ENCODE measurements at regions not wholly inside any gene's neighbourhood (a gene's known extent, or its start where the extent isn't known, plus 50 kb on each side); places are given as distances from the start of the nearest gene placed in this dataset.

DNA sequence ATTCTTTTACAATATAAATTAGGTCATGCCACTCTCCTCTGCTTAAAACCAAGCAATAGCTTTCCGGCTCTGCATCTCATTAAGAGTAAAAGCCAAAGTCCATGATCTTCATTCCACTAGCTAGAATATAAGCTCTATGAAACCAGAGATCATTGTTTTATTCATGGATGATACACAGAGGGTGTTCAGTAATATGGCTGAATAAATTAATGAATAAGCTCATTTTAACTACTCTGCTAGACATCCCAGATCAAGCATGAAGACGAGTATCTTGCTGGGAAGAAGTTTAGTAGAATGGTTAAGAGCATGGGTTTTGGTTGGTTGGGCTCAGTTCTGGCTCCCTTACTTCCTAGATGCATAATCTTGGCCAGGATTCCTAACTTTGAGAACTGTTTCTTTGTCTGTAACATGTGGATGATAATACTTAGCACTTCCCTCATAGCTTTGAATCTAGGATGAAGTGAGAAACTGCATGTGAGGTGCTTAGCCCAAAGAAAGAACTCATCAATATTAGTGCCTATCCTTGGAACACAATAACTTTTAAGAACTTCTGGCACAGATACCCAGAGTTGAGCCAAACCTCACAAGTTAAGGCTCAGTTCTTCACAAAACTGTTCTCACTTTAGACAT lies 106.8 kb downstream of the MSX2 start:
- H3K27me3 ChIP-seq (ENCODE audit: insufficient read depth, low read length) = no peaks in the 10 kb centered on the region
- H3K9ac ChIP-seq (ENCODE audit: low read depth, low read length) = no peak overlapping the region
- no peaks in the 10 kb centered on the region for H3K9me3 ChIP-seq (ENCODE audit: insufficient read depth, low read depth, low read length)
- no peak overlapping the region for H3K4me3 ChIP-seq (ENCODE audit: low read length)
- 85% methylated on average over 2 of the region's 2 CpGs for WGBS
- H3K27ac ChIP-seq (ENCODE audit: low read depth, low read length) = no peak overlapping the region
- H3K36me3 ChIP-seq (ENCODE audit: insufficient read depth, low read length) = no peaks in the 10 kb centered on the region
- H3K4me1 ChIP-seq (ENCODE audit: insufficient read depth, low read length) = no peaks in the 10 kb centered on the region

DNA sequence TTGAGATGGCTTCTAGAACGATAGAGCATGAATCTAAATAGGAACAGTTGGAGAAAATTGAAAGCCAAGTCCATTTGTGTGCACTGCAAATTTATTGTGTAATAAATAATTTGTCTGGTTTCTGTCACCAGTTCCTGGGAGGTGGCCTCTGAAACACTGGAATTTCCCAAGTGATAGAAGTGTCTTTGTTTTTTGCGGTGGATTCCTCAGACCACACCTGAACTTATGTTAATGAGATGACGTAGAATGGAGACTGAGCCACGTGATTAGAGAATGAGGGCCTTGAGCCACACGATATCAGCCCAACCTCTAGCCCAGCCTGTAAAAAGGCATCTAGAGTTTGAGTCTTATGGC lies 105.1 kb downstream of the MSX2 start:
- Histone ChIP-seq H3K9me3 (ENCODE audit: insufficient read depth, low read depth, low read length) (no peaks in the 10 kb centered on the region), H3K36me3 (ENCODE audit: insufficient read depth, low read length) (no peaks in the 10 kb centered on the region), H3K27ac (ENCODE audit: low read depth, low read length) (no peak overlapping the region), H3K9ac (ENCODE audit: low read depth, low read length) (no peak overlapping the region), H3K27me3 (ENCODE audit: insufficient read depth, low read length) (no peaks in the 10 kb centered on the region), H3K4me1 (ENCODE audit: insufficient read depth, low read length) (no peaks in the 10 kb centered on the region), H3K4me3 (ENCODE audit: low read length) (no peak overlapping the region)
- WGBS = 89% methylated on average over 5 of the region's 5 CpGs

DNA sequence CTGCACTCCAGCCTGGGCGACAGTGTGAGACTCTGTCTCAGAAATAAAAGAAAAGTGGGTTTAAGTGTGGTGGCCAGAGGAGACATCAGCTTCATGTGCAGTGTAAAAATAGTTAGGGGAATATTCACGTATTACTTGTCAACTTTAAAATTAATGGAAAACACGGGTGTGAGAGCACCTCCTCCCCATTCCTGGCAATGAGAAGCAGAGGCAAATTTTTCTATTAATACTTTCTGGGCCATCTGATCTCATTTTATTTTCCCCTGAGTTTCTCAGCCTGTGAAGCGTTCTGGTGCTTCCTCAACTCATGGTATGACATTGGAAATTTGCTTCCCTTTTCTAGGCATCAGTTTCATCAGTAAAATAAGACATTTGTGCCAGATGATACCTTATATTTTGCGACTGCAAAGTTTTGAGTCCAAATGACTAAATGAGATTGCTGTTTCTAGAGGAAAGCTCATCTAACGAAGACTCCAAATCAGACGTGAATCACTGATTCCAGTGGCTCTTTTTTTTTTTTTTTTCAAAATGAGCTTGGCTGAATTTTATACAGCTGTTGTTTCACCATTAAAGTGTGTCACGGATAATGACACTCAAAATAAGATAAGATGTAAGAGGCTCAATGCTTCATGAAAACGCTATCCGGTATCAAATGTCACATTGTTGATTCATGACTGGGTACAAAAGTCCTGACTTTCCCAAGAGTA lies 104.6 kb downstream of the MSX2 start:
- Histone ChIP-seq H3K4me3 (ENCODE audit: low read length) (no peak overlapping the region), H3K4me1 (ENCODE audit: insufficient read depth, low read length) (no peaks in the 10 kb centered on the region), H3K9me3 (ENCODE audit: insufficient read depth, low read depth, low read length) (no peaks in the 10 kb centered on the region), H3K27me3 (ENCODE audit: insufficient read depth, low read length) (no peaks in the 10 kb centered on the region), H3K27ac (ENCODE audit: low read depth, low read length) (no peak overlapping the region), H3K36me3 (ENCODE audit: insufficient read depth, low read length) (no peaks in the 10 kb centered on the region), H3K9ac (ENCODE audit: low read depth, low read length) (no peak overlapping the region)
- 95% methylated on average over 10 of the region's 10 CpGs for WGBS

DNA sequence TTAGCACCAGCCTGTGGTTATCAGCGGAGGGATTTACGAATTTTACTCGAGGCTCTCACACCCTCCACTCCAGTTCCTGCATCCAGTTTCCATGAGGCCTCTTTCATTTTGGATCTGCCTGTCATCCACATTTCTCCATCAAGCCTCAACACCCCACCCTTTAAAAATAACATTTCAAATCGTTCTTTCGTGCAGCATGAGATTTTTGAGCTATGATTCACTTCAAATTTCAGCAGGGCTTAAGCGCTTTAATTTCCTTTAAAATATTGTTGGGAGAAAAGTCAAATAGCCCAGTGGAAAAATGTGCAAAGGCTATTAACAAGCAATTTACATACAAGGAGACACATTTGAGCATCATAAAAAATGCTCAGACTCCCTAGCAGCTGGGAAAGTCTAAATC lies 103.2 kb downstream of the MSX2 start:
- Histone ChIP-seq H3K9me3 (ENCODE audit: insufficient read depth, low read depth, low read length) (no peaks in the 10 kb centered on the region), H3K9ac (ENCODE audit: low read depth, low read length) (no peak overlapping the region), H3K4me3 (ENCODE audit: low read length) (no peak overlapping the region), H3K27me3 (ENCODE audit: insufficient read depth, low read length) (no peaks in the 10 kb centered on the region), H3K4me1 (ENCODE audit: insufficient read depth, low read length) (no peaks in the 10 kb centered on the region), H3K27ac (ENCODE audit: low read depth, low read length) (no peak overlapping the region), H3K36me3 (ENCODE audit: insufficient read depth, low read length) (no peaks in the 10 kb centered on the region)
- 93% methylated on average over 6 of the region's 6 CpGs for WGBS

DNA sequence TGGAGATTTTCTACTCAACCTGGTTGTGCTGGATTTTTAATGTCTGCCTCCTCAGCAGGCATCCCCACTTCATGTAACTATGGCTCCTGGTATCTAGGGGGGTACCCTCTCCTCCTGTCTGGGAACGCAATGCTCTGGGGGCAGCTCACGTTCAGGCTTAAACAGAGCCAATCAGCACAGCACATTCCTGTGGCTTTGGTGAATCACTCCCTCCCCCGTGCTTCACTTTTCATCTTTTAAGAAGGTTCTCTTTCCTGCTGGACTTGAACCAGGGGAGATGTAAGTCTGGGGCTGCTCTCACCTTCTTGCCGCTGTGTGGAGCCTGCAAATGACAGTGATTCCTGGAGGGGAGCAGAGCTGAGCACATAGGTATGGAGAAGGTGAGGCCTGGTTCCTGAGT lies 101.2 kb downstream of the MSX2 start:
- H3K36me3 ChIP-seq (ENCODE audit: insufficient read depth, low read length) = no peaks in the 10 kb centered on the region
- H3K4me1 ChIP-seq (ENCODE audit: insufficient read depth, low read length) = no peaks in the 10 kb centered on the region
- no peak overlapping the region for H3K27ac ChIP-seq (ENCODE audit: low read depth, low read length)
- H3K9me3 ChIP-seq (ENCODE audit: insufficient read depth, low read depth, low read length) = no peaks in the 10 kb centered on the region
- no peaks in the 10 kb centered on the region for H3K27me3 ChIP-seq (ENCODE audit: insufficient read depth, low read length)
- no peak overlapping the region for H3K9ac ChIP-seq (ENCODE audit: low read depth, low read length)
- 94% methylated on average over 4 of the region's 4 CpGs for WGBS
- no peak overlapping the region for H3K4me3 ChIP-seq (ENCODE audit: low read length)

DNA sequence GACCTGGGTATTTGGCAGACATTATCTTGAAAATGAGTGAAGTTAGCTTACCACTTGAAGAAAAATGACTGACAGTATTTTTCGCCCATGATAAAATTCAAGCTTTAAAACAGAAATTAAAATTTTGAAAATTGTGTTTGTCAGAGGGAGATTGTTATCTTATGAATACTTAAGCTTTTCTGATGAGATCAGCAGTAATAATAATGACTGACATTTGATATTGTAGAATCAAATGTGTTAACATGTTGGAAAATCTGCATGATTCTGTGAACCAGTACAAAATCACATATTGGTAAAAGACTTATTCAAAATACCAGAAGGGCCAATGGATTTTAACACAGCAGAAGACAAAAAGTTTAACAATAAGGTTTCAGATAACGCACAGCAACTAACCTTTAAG lies 94.0 kb downstream of the MSX2 start:
- H3K36me3 ChIP-seq (ENCODE audit: insufficient read depth, low read length) = no peaks in the 10 kb centered on the region
- H3K4me1 ChIP-seq (ENCODE audit: insufficient read depth, low read length) = no peaks in the 10 kb centered on the region
- H3K9ac ChIP-seq (ENCODE audit: low read depth, low read length) = no peak overlapping the region
- no peak overlapping the region for H3K27ac ChIP-seq (ENCODE audit: low read depth, low read length)
- no peak overlapping the region for H3K4me3 ChIP-seq (ENCODE audit: low read length)
- H3K9me3 ChIP-seq (ENCODE audit: insufficient read depth, low read depth, low read length) = no peaks in the 10 kb centered on the region
- WGBS = 95% methylated on average over 2 of the region's 2 CpGs
- H3K27me3 ChIP-seq (ENCODE audit: insufficient read depth, low read length) = no peaks in the 10 kb centered on the region

DNA sequence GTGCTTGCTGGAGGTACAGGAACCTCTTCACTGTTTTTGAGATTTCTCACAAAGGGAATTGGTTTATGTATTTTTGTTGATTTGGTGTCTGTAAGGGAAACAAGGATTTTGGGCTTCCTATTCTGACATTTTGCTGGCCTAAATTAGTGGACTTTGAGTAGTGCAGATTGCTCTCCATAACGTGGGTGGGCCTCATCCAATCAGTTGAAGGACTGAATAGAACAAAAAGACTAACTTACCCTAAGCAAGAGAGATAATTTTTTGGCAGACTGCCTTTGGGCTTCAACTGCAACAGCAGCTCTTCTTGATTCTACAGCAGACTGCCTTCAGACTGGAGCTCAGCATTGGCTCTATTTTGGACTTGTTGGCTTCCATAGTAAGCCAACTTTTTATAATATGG lies 93.2 kb downstream of the MSX2 start:
- no peaks in the 10 kb centered on the region for H3K27me3 ChIP-seq (ENCODE audit: insufficient read depth, low read length)
- no peaks in the 10 kb centered on the region for H3K4me1 ChIP-seq (ENCODE audit: insufficient read depth, low read length)
- no peak overlapping the region for H3K4me3 ChIP-seq (ENCODE audit: low read length)
- H3K9ac ChIP-seq (ENCODE audit: low read depth, low read length) = no peak overlapping the region
- no peaks in the 10 kb centered on the region for H3K9me3 ChIP-seq (ENCODE audit: insufficient read depth, low read depth, low read length)
- WGBS = 94% methylated on average over 1 of the region's 1 CpG
- no peak overlapping the region for H3K27ac ChIP-seq (ENCODE audit: low read depth, low read length)
- H3K36me3 ChIP-seq (ENCODE audit: insufficient read depth, low read length) = no peaks in the 10 kb centered on the region

DNA sequence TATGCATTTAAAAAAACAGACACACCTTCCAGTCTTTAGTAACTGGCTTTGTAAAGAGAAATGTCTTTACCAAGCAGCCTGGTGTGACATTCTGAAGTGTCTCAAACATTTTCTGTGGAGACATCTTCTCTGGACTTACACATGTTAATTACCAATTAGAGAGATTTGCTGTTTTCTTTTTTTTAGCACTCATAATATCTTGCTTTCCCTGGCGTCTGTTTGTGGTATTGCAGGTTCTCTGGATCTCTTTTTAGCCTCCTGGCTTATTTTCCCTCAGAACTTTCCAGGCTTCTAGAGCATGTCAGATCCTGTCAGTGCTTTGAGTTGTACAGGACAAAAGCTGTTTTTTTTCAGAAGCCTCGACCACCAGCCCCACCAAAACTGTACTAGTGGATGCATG lies 92.5 kb downstream of the MSX2 start:
- H3K9ac ChIP-seq (ENCODE audit: low read depth, low read length) = no peak overlapping the region
- H3K4me1 ChIP-seq (ENCODE audit: insufficient read depth, low read length) = no peaks in the 10 kb centered on the region
- no peak overlapping the region for H3K4me3 ChIP-seq (ENCODE audit: low read length)
- H3K9me3 ChIP-seq (ENCODE audit: insufficient read depth, low read depth, low read length) = no peaks in the 10 kb centered on the region
- no peaks in the 10 kb centered on the region for H3K27me3 ChIP-seq (ENCODE audit: insufficient read depth, low read length)
- H3K36me3 ChIP-seq (ENCODE audit: insufficient read depth, low read length) = no peaks in the 10 kb centered on the region
- WGBS = 47% methylated on average over 2 of the region's 2 CpGs
- H3K27ac ChIP-seq (ENCODE audit: low read depth, low read length) = no peak overlapping the region

DNA sequence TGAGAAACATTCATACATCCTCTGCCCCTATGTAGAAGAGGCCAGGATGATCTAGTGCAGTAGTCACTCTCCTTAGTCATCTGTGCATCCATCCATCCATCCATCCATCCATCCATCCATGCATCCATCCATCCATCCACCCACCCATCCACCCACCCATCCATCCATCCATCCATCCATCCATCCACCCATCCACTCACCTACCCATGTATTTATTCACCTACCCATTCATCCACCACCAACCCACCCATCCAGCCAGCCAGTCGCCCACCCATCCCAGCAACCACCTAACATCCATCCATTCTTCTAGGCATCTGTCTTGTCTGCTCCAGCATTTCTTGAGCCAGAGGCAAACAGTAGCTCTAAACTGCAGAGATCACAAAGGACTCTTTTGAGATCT lies 87.1 kb downstream of the MSX2 start:
- Histone ChIP-seq H3K9ac (ENCODE audit: low read depth, low read length) (no peak overlapping the region), H3K4me3 (ENCODE audit: low read length) (no peak overlapping the region), H3K9me3 (ENCODE audit: insufficient read depth, low read depth, low read length) (no peaks in the 10 kb centered on the region), H3K27ac (ENCODE audit: low read depth, low read length) (no peak overlapping the region), H3K36me3 (ENCODE audit: insufficient read depth, low read length) (no peaks in the 10 kb centered on the region), H3K4me1 (ENCODE audit: insufficient read depth, low read length) (peaks cover 4% of the 10 kb centered on the region; the same call in 1 of the 2 replicates), H3K27me3 (ENCODE audit: insufficient read depth, low read length) (no peaks in the 10 kb centered on the region)
- WGBS = 91% methylated on average over 1 of the region's 1 CpG

DNA sequence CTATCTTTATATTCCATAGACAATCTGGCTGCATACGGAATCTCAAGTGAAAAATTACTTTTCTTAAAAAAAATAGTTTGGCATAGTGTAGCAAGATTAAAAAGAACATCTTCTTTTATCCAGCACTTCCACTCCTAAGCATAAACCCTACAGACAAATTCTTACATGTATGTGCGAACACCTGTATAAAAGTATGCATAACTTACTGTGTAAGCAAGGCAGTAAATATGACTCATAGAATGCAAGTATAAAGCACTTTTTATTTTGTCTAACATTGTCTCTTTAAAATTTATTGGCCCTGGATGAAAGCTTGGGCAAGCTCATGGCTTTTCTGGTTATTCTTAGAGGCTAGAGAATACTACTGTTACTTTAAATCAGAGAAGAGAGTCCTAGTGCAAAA lies 86.4 kb downstream of the MSX2 start:
- Histone ChIP-seq H3K4me3 (ENCODE audit: low read length) (no peak overlapping the region), H3K9me3 (ENCODE audit: insufficient read depth, low read depth, low read length) (no peaks in the 10 kb centered on the region), H3K27me3 (ENCODE audit: insufficient read depth, low read length) (no peaks in the 10 kb centered on the region), H3K27ac (ENCODE audit: low read depth, low read length) (no peak overlapping the region), H3K9ac (ENCODE audit: low read depth, low read length) (no peak overlapping the region), H3K4me1 (ENCODE audit: insufficient read depth, low read length) (peaks cover 4% of the 10 kb centered on the region; the same call in 1 of the 2 replicates), H3K36me3 (ENCODE audit: insufficient read depth, low read length) (no peaks in the 10 kb centered on the region)
- no CpG with 5 or more reads among the region's 2 CpGs for WGBS

DNA sequence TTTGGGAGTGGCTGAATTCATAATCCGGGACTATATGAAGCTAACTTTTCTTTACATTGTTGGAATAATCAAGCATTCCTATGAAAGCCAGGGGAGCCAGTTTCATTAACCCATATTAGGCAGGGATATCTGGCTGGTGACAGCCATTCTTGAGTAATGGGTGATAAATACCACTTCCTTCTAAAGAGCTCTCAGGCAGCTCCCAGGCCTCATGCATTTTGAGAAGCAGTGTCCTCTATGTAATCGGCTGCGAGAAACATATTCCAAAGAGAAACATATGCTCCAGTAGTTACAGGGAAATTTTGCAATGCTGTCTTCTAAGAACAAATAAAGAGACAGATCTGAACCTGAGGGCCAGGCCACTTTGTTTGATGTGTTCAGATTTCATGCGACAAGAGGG lies 83.1 kb downstream of the MSX2 start:
- 96% methylated on average over 3 of the region's 4 CpGs for WGBS
- Histone ChIP-seq H3K9ac (ENCODE audit: low read depth, low read length) (no peak overlapping the region), H3K27me3 (ENCODE audit: insufficient read depth, low read length) (no peaks in the 10 kb centered on the region), H3K9me3 (ENCODE audit: insufficient read depth, low read depth, low read length) (0 out of 2 replicates have a peak, but pooled peaks cover 3% of the 10 kb centered on the region), H3K4me1 (ENCODE audit: insufficient read depth, low read length) (peaks cover 4% of the 10 kb centered on the region; the same call in 1 of the 2 replicates), H3K36me3 (ENCODE audit: insufficient read depth, low read length) (no peaks in the 10 kb centered on the region), H3K27ac (ENCODE audit: low read depth, low read length) (no peak overlapping the region), H3K4me3 (ENCODE audit: low read length) (no peak overlapping the region)

Measured in HUES64 (cell line).